GM12891 (cell line): ENCODE measurements at regions not wholly inside any gene's neighbourhood (a gene's known extent, or its start where the extent isn't known, plus 50 kb on each side); places are given as distances from the start of the nearest gene placed in this dataset.

Experiments
- DNase-seq: peaks from one replicate; pipeline ENCODE4 v3.0.0; 2011; ENCODE audit warnings: low spot score; ENCODE audit not compliant: insufficient read length
- FAIRE-seq: peaks from 2 replicates; lab custom pipeline; 2011; peaks lifted over from hg19 to GRCh38; lab: Jason Lieb, UNC
- PAX5 ChIP-seq: IDR thresholded peaks from 2 replicates; pipeline ENCODE4 v1.6.1; 2011; ENCODE audit warnings: low read length, moderate library complexity, mild to moderate bottlenecking; ENCODE audit not compliant: insufficient read depth, severe bottlenecking
- POLR2A ChIP-seq: IDR thresholded peaks from 2 replicates; pipeline ENCODE4 v1.6.1; 2011; ENCODE audit warnings: low read depth, low read length, control low read depth
- POLR2AphosphoS5 ChIP-seq: IDR thresholded peaks from 2 replicates; pipeline ENCODE4 v1.6.1; 2011; ENCODE audit warnings: low read depth, low read length, control low read depth
- POU2F2 ChIP-seq: IDR thresholded peaks from 2 replicates; pipeline ENCODE4 v1.6.1; 2011; ENCODE audit warnings: low read depth, mild to moderate bottlenecking, control low read depth, low read length, moderate library complexity
- SPI1 ChIP-seq: IDR thresholded peaks from 2 replicates; pipeline ENCODE4 v1.6.1; 2011; ENCODE audit warnings: low read depth, low read length, control low read depth
- TAF1 ChIP-seq: IDR thresholded peaks from 2 replicates; pipeline ENCODE4 v1.6.1; 2011; ENCODE audit warnings: low read depth, low read length, control low read depth

DNA sequence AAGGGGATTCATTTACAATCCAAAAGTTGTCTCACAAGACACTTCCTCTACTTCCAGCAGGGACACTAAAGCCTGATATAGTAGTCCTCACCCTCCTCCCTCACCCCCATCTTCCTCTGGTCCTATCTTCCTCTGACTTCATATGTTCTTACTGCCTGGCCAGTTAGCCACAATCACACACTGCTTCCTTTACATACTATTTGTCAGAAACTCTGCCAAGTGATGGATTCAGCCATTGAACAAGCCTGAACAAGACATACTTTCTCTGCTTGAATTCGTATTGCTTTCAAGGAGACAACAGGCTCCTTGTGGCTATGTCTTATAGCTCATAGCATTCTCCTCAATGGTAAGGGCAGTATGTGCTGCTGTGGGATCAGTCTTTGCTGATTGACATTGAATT lies 672.2 kb downstream of the BCL11A start:
- no peak for FAIRE-seq
- no peak for TF ChIP-seq SPI1
- TF ChIP-seq POU2F2 = no peak
- TF ChIP-seq POLR2AphosphoS5 = no peak
- TF ChIP-seq POLR2A = no peak
- TF ChIP-seq TAF1 = no peak
- TF ChIP-seq PAX5 = no peak
- DNase-seq = no peak

DNA sequence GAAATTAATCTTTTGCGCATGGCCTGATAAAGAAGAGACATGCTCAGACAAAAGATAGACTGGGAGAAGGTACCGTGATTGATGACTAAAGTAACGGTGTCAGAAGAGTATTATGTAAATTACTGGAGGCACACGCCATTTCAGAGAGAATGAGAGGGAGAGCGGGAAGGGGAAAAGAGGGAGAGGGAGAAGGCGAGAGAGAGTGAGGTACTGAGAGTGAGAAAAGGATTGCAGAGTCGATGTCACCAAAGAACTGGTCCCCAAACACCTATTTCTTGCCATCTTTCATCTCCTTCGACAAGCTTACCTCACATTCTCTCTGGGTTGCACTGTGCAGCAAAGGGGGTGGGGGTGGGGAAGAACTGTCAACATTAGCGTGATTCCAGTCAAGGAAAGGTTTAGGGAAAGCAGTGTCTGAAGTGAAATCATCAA lies 673.7 kb downstream of the BCL11A start:
- TF ChIP-seq POU2F2 = no peak
- no peak for TF ChIP-seq POLR2AphosphoS5
- FAIRE-seq (no peak), DNase-seq (no peak)

- no peak for DNase-seq
- FAIRE-seq = no peak
- TF ChIP-seq POU2F2 = no peak
- TF ChIP-seq POLR2AphosphoS5 = no peak
- TF ChIP-seq SPI1 = no peak
- TF ChIP-seq PAX5 = no peak
- no peak for TF ChIP-seq POLR2A
- TF ChIP-seq TAF1 = no peak
Observed at GRCh38 chr2:59875836-59876235, 677.6 kb downstream of the BCL11A start.

GRCh38 chr2:59874971-59875755 lies 678.3 kb downstream of the BCL11A start:
- no peak for TF ChIP-seq POLR2A
- no peak for TF ChIP-seq TAF1
- no peak for TF ChIP-seq PAX5
- TF ChIP-seq POLR2AphosphoS5 = no peak
- no peak for TF ChIP-seq SPI1
- TF ChIP-seq POU2F2 = no peak
- DNase-seq (no peak), FAIRE-seq (no peak)

GRCh38 chr2:59874361-59874760 lies 679.1 kb downstream of the BCL11A start:
- no peak for DNase-seq
- no peak for TF ChIP-seq SPI1
- TF ChIP-seq POU2F2 = no peak
- TF ChIP-seq POLR2A = no peak
- TF ChIP-seq PAX5 = no peak
- TF ChIP-seq POLR2AphosphoS5 = no peak
- TF ChIP-seq TAF1 = no peak
- no peak for FAIRE-seq

DNA sequence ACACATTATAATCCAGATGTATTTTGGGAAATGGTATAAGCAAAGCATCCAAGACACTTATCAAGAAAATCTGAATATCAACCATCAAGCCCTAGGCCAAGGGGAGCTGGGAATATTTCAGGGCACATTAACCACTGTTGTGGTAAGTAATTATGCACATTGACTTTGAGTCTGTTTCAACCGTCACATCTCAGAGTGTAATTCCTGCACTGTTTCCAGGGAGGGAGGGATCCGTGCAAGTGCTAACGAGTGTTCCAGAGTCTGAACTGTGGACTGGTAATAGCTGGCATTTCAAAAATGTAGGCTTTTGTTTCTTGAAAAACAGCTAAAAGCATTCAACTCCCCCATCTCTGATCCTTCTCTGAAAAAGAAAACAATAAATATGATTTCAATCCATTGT lies 681.6 kb downstream of the BCL11A start:
- TF ChIP-seq TAF1 (no peak), POLR2A (no peak), POU2F2 (no peak), SPI1 (no peak), PAX5 (no peak), POLR2AphosphoS5 (no peak)
- DNase-seq (no peak), FAIRE-seq (no peak)

DNA sequence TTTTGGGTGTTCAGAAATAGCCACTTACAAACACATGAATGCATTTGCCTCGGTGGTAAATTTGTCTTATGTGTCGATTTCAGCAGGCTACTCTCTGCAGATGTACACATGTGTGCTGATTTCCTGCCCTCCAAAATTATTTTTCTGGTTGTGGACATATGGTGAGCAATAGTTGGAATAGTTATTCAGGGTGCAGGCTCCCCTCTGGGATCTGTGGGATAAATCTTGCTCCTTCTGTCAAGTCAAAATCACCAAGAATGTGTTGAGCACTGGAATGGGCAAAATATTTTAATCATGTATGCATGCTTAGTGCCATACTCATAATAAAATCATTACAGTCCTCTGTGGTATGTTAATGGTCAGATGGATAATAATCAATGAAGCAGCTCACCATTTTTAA lies 684.5 kb downstream of the BCL11A start:
- FAIRE-seq = no peak
- TF ChIP-seq SPI1 (no peak), POLR2A (no peak), TAF1 (no peak), POU2F2 (no peak)
- DNase-seq = no peak

DNA sequence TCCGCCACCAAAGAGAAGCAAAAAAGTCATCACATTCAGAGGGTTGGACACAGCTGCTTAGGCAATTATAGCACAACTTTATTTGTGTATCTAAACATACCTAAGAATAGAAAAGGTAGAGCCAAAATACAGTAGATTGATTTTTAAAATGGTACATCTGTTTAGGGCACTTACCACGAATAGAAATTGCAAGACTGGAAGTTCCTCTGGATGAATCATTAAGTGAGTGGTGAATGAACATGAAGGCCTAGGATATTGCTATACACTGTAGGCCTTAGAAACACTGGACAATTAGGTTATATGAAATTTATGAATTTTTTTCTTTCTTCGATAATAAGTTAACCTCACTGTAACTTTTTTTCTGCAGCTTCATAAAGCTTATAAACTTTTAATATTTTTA lies 687.0 kb downstream of the BCL11A start:
- no peak for FAIRE-seq
- no peak for DNase-seq
- TF ChIP-seq POLR2AphosphoS5 (no peak), TAF1 (no peak), POU2F2 (no peak), PAX5 (no peak), SPI1 (no peak), POLR2A (no peak)

DNA sequence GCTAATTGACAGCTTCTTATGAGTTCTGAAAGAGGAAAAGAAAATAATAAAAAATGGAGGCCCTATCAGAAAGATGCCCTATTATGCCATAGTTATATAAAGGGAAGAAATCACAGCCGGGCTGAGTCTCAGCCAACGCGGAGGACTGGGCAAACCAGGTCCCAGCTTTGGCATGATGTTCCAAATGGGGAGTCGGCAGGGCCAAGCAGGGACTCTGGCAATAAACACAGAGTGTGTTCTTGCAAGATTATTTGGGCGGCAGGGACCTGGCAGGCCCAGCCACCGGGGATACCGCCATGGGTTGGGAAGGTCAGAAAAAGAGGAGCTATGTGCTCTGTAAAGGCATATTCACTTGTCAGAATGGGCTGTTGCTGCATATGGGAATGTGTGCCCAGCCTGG lies 694.9 kb downstream of the BCL11A start:
- no peak for FAIRE-seq
- TF ChIP-seq POU2F2 (no peak), POLR2A (no peak), SPI1 (no peak), TAF1 (no peak), POLR2AphosphoS5 (no peak), PAX5 (no peak)
- no peak for DNase-seq

DNA sequence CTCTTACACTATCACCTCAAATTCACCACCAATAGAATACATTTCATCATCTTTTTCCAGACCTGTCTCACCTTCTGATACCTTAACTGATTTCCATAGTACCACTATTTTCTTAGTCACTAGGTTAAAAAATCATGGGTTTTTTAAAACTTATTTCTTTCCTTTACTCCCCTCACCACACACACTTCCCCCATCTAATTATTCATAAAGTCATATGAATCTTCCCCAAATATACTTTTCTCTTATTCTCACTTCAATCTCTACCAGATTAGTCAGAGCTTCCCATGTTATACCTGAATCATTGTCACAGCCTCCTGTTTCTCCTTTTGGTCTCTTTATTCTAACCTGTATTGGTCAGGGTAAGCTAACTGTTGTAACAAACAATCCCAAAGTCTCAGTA lies 696.3 kb downstream of the BCL11A start:
- TF ChIP-seq SPI1 = no peak
- no peak for TF ChIP-seq TAF1
- no peak for TF ChIP-seq PAX5
- no peak for TF ChIP-seq POLR2AphosphoS5
- TF ChIP-seq POU2F2 = no peak
- TF ChIP-seq POLR2A = no peak
- DNase-seq = no peak
- no peak for FAIRE-seq
